SHP77 treated with DMSO at 0.1 percent for 48 hours (cell line): ENCODE measurements at regions not wholly inside any gene's neighbourhood (a gene's known extent, or its start where the extent isn't known, plus 50 kb on each side); places are given as distances from the start of the nearest gene placed in this dataset.

Experiments
- DNase-seq: peaks from one replicate; lab custom pipeline; 2025; lab: John Stamatoyannopoulos, UW

GRCh38 chr2:129765678-129766351 is 213.7 kb upstream of the RAB6C start:
- DNase-seq, result no peak

- DNase-seq, result no peak
These were observed 213.0 kb upstream of the RAB6C start for GRCh38 chr2:129766374-129766993.

- no peak for DNase-seq
These were observed 212.0 kb upstream of the RAB6C start for GRCh38 chr2:129767346-129768035.

- DNase-seq, result no peak
These were observed 211.5 kb upstream of the RAB6C start for GRCh38 chr2:129768036-129768386.

GRCh38 chr2:129768485-129769184 is 210.8 kb upstream of the RAB6C start:
- DNase-seq, result no peak

- no peak for DNase-seq
These were observed 210.1 kb upstream of the RAB6C start for GRCh38 chr2:129769185-129769991.

- no peak for DNase-seq
These were observed 207.9 kb upstream of the RAB6C start for GRCh38 chr2:129771418-129772189.

- no peak for DNase-seq
These were observed 207.3 kb upstream of the RAB6C start for GRCh38 chr2:129772190-129772579.

GRCh38 chr2:129775952-129776653 is 203.4 kb upstream of the RAB6C start:
- DNase-seq, result no peak

GRCh38 chr2:129777146-129777545 is 202.3 kb upstream of the RAB6C start:
- DNase-seq, result no peak

GRCh38 chr2:129777762-129778583 is 201.5 kb upstream of the RAB6C start:
- no peak for DNase-seq

- DNase-seq, result no peak
These were observed 200.9 kb upstream of the RAB6C start for GRCh38 chr2:129778584-129778877.

GRCh38 chr2:129779783-129780182 is 199.7 kb upstream of the RAB6C start:
- no peak for DNase-seq

- DNase-seq, result no peak
These were observed 198.9 kb upstream of the RAB6C start for GRCh38 chr2:129780316-129781270.

- no peak for DNase-seq
These were observed 197.5 kb upstream of the RAB6C start for GRCh38 chr2:129781749-129782632.

- DNase-seq, result no peak
These were observed 196.9 kb upstream of the RAB6C start for GRCh38 chr2:129782633-129782990.

GRCh38 chr2:129784486-129784885 is 195.0 kb upstream of the RAB6C start:
- DNase-seq, result no peak

GRCh38 chr2:129791712-129792111 is 187.8 kb upstream of the RAB6C start:
- DNase-seq, result no peak
